CD4-positive, CD25-positive, alpha-beta regulatory T cell (primary cell): ENCODE measurements at regions not wholly inside any gene's neighbourhood (a gene's known extent, or its start where the extent isn't known, plus 50 kb on each side); places are given as distances from the start of the nearest gene placed in this dataset.

Source experiments
- ATAC-seq, 2 donors: fragments of 150-1000 bp; cut with Tn5 transposase; one replicate each; pipeline ENCODE4 v1.10.0; 2021; ENCODE audit warnings: low read depth in 2 of 2, moderate number of reproducible peaks in 2 of 2, moderate library complexity in 1 of 2
- DNase-seq, 3 donors: peaks; one replicate each; pipeline versions ENCODE4 v3.0.0 to v3.0.0-alpha.2; 2012 to 2022; ENCODE audit warnings: mixed read lengths in 1 of 3
- H3K27ac ChIP-seq: one replicate; pipeline ENCODE4 v1.7.0; 2013; ENCODE audit warnings: mild to moderate bottlenecking, low read length; ENCODE audit not compliant: insufficient read depth, poor library complexity, severe bottlenecking
- H3K27me3 ChIP-seq: one replicate; pipeline ENCODE4 v1.7.0; 2013; ENCODE audit warnings: low read length; ENCODE audit not compliant: control insufficient read depth, insufficient read depth
- H3K36me3 ChIP-seq: one replicate; pipeline ENCODE4 v1.7.0; 2013; ENCODE audit warnings: mild to moderate bottlenecking, low read length, moderate library complexity; ENCODE audit not compliant: control insufficient read depth, insufficient read depth
- H3K4me1 ChIP-seq: 2 replicates; pipeline ENCODE4 v1.7.0; 2013; ENCODE audit warnings: mild to moderate bottlenecking, low read length; ENCODE audit not compliant: insufficient read depth, control insufficient read depth, poor library complexity, severe bottlenecking
- H3K4me3 ChIP-seq: one replicate; pipeline ENCODE4 v1.7.0; 2013; ENCODE audit warnings: low read depth, mild to moderate bottlenecking, low read length, moderate library complexity
- H3K9me3 ChIP-seq, 2 experiments: 1 replicate in 1 of 2; 2 replicates in 1 of 2; pipeline ENCODE4 v1.7.0; 2013; ENCODE audit warnings: low read length in 2 of 2, mild to moderate bottlenecking in 1 of 2, moderate library complexity in 1 of 2; ENCODE audit not compliant: control insufficient read depth in 2 of 2
- H3K27ac Mint-ChIP-seq, 3 donors: one replicate each; pipeline ENCODE4 v1.8.0; 2020 to 2022; ENCODE audit warnings: mild to moderate bottlenecking in 3 of 3, mixed read lengths in 3 of 3, moderate library complexity in 2 of 3
- H3K27me3 Mint-ChIP-seq: one replicate; pipeline ENCODE4 v1.8.0; 2022; ENCODE audit warnings: mild to moderate bottlenecking, mixed read lengths
- H3K36me3 Mint-ChIP-seq: one replicate; pipeline ENCODE4 v1.8.0; 2020; ENCODE audit warnings: mixed read lengths
- H3K4me1 Mint-ChIP-seq, 4 donors: one replicate each; pipeline ENCODE4 v1.8.0; 2020 to 2022; ENCODE audit warnings: mixed read lengths in 4 of 4, mild to moderate bottlenecking in 1 of 4
- H3K4me3 Mint-ChIP-seq, 4 donors: one replicate each; pipeline ENCODE4 v1.8.0; 2020 to 2022; ENCODE audit warnings: mild to moderate bottlenecking in 4 of 4, mixed read lengths in 4 of 4, moderate library complexity in 3 of 4
- H3K9me3 Mint-ChIP-seq, 7 donors: one replicate each; pipeline ENCODE4 v1.8.0; 2020 to 2022; ENCODE audit warnings: mixed read lengths in 7 of 7, mild to moderate bottlenecking in 3 of 7, moderate library complexity in 2 of 7

GRCh38 chr18:61756244-61756643, 136.6 kb downstream of the RNF152 start:
- Histone ChIP-seq H3K4me1 (no peaks in the 10 kb centered on the region), H3K9me3 (no peaks in the 10 kb centered on the region), H3K27me3 (no peaks in the 10 kb centered on the region), H3K4me3 (no peak overlapping the region), H3K27ac (no peak overlapping the region), H3K36me3 (no peaks in the 10 kb centered on the region)
- ATAC-seq (no peak), DNase-seq (no peak)
- Mint-ChIP-seq H3K9me3 (peaks cover 0 to 1% (median 0%) of the 10 kb centered on the region in 7 donors), H3K4me1 (no peaks in the 10 kb centered on the region), H3K4me3 (no peak overlapping the region), H3K27ac (no peak overlapping the region), H3K36me3 (no peaks in the 10 kb centered on the region), H3K27me3 (peaks cover 10% of the 10 kb centered on the region)

GRCh38 chr18:61755555-61755954, 137.3 kb downstream of the RNF152 start:
- H3K27me3 ChIP-seq = no peaks in the 10 kb centered on the region
- no peaks in the 10 kb centered on the region for H3K36me3 ChIP-seq
- Mint-ChIP-seq H3K27me3 (peaks cover 11% of the 10 kb centered on the region), H3K9me3 (peaks cover 0 to 2% (median 0%) of the 10 kb centered on the region in 7 donors), H3K4me1 (no peaks in the 10 kb centered on the region), H3K36me3 (no peaks in the 10 kb centered on the region), H3K4me3 (no peak overlapping the region), H3K27ac (no peak overlapping the region)
- no peak for DNase-seq
- H3K9me3 ChIP-seq = no peaks in the 10 kb centered on the region
- H3K27ac ChIP-seq = no peak overlapping the region
- H3K4me1 ChIP-seq = no peaks in the 10 kb centered on the region
- no peak overlapping the region for H3K4me3 ChIP-seq
- no peak for ATAC-seq

GRCh38 chr18:61754039-61754583, 138.7 kb downstream of the RNF152 start:
- peaks cover 11% of the 10 kb centered on the region for H3K27me3 Mint-ChIP-seq
- no peak for ATAC-seq
- H3K9me3 Mint-ChIP-seq = peaks cover 0 to 5% (median 0%) of the 10 kb centered on the region in 7 donors
- no peak overlapping the region for H3K4me3 ChIP-seq
- no peak overlapping the region for H3K4me3 Mint-ChIP-seq
- H3K27me3 ChIP-seq = no peaks in the 10 kb centered on the region
- no peaks in the 10 kb centered on the region for H3K4me1 ChIP-seq
- H3K4me1 Mint-ChIP-seq = no peaks in the 10 kb centered on the region
- H3K36me3 Mint-ChIP-seq = no peaks in the 10 kb centered on the region
- H3K9me3 ChIP-seq = no peaks in the 10 kb centered on the region
- no peak for DNase-seq
- H3K36me3 ChIP-seq = no peaks in the 10 kb centered on the region
- no peak overlapping the region for H3K27ac ChIP-seq
- no peak overlapping the region for H3K27ac Mint-ChIP-seq

GRCh38 chr18:61753373-61753772, 139.4 kb downstream of the RNF152 start:
- Mint-ChIP-seq H3K4me3 (no peak overlapping the region), H3K27me3 (peaks cover 11% of the 10 kb centered on the region), H3K36me3 (no peaks in the 10 kb centered on the region), H3K4me1 (no peaks in the 10 kb centered on the region), H3K27ac (peak overlapping the region in 1 of 3 donors; percentile 23), H3K9me3 (peaks cover 0 to 5% (median 0%) of the 10 kb centered on the region in 7 donors)
- Histone ChIP-seq H3K4me1 (no peaks in the 10 kb centered on the region), H3K27me3 (no peaks in the 10 kb centered on the region), H3K36me3 (no peaks in the 10 kb centered on the region), H3K4me3 (no peak overlapping the region), H3K9me3 (no peaks in the 10 kb centered on the region), H3K27ac (no peak overlapping the region)
- DNase-seq = no peak
- no peak for ATAC-seq

- H3K9me3 Mint-ChIP-seq = peaks cover 0 to 5% (median 0%) of the 10 kb centered on the region in 7 donors
- H3K4me1 Mint-ChIP-seq = no peaks in the 10 kb centered on the region
- H3K4me1 ChIP-seq = no peaks in the 10 kb centered on the region
Measured at GRCh38 chr18:61752973-61753372, 139.8 kb downstream of the RNF152 start.

GRCh38 chr18:61750840-61751668, 141.8 kb downstream of the RNF152 start:
- H3K27me3 ChIP-seq = no peaks in the 10 kb centered on the region
- peaks cover 0 to 5% (median 0%) of the 10 kb centered on the region in 7 donors for H3K9me3 Mint-ChIP-seq
- no peaks in the 10 kb centered on the region for H3K4me1 ChIP-seq
- H3K4me3 ChIP-seq = no peak overlapping the region
- H3K27ac ChIP-seq = no peak overlapping the region
- no peaks in the 10 kb centered on the region for H3K4me1 Mint-ChIP-seq
- H3K36me3 ChIP-seq = no peaks in the 10 kb centered on the region
- H3K4me3 Mint-ChIP-seq = no peak overlapping the region
- peaks cover 6% of the 10 kb centered on the region for H3K27me3 Mint-ChIP-seq
- ATAC-seq (no peak), DNase-seq (no peak)
- H3K9me3 ChIP-seq = no peaks in the 10 kb centered on the region
- no peak overlapping the region for H3K27ac Mint-ChIP-seq
- no peaks in the 10 kb centered on the region for H3K36me3 Mint-ChIP-seq

More at GRCh38 chr18:61752973-61753372, 139.8 kb downstream of the RNF152 start:
- Mint-ChIP-seq H3K36me3 (no peaks in the 10 kb centered on the region), H3K27me3 (peaks cover 11% of the 10 kb centered on the region), H3K4me3 (no peak overlapping the region), H3K27ac (no peak overlapping the region)
- no peak for ATAC-seq
- no peak for DNase-seq
- Histone ChIP-seq H3K27ac (no peak overlapping the region), H3K4me3 (no peak overlapping the region), H3K36me3 (no peaks in the 10 kb centered on the region), H3K27me3 (no peaks in the 10 kb centered on the region), H3K9me3 (no peaks in the 10 kb centered on the region)

GRCh38 chr18:61749546-61749945, 143.3 kb downstream of the RNF152 start:
- no peaks in the 10 kb centered on the region for H3K27me3 ChIP-seq
- DNase-seq (no peak), ATAC-seq (no peak)
- Mint-ChIP-seq H3K4me1 (no peaks in the 10 kb centered on the region), H3K27me3 (peaks cover 6% of the 10 kb centered on the region), H3K27ac (no peak overlapping the region), H3K36me3 (no peaks in the 10 kb centered on the region), H3K9me3 (peaks cover 0 to 5% (median 0%) of the 10 kb centered on the region in 7 donors), H3K4me3 (no peak overlapping the region)
- no peaks in the 10 kb centered on the region for H3K4me1 ChIP-seq
- H3K27ac ChIP-seq = no peak overlapping the region
- H3K4me3 ChIP-seq = no peak overlapping the region
- H3K9me3 ChIP-seq = no peaks in the 10 kb centered on the region
- H3K36me3 ChIP-seq = no peaks in the 10 kb centered on the region

GRCh38 chr18:61749031-61749430, 143.8 kb downstream of the RNF152 start:
- Histone ChIP-seq H3K27ac (no peak overlapping the region), H3K4me3 (no peak overlapping the region), H3K36me3 (no peaks in the 10 kb centered on the region), H3K27me3 (no peaks in the 10 kb centered on the region), H3K4me1 (no peaks in the 10 kb centered on the region), H3K9me3 (no peaks in the 10 kb centered on the region)
- no peak for DNase-seq
- Mint-ChIP-seq H3K4me1 (no peaks in the 10 kb centered on the region), H3K27ac (no peak overlapping the region), H3K27me3 (peaks cover 6% of the 10 kb centered on the region), H3K4me3 (no peak overlapping the region), H3K36me3 (no peaks in the 10 kb centered on the region), H3K9me3 (peaks cover 0 to 5% (median 0%) of the 10 kb centered on the region in 7 donors)
- ATAC-seq = no peak
